ENCODE measurements at regions not wholly inside any gene's neighbourhood (a gene's known extent, or its start where the extent isn't known, plus 50 kb on each side); places are given as distances from the start of the nearest gene placed in this dataset.

DNA sequence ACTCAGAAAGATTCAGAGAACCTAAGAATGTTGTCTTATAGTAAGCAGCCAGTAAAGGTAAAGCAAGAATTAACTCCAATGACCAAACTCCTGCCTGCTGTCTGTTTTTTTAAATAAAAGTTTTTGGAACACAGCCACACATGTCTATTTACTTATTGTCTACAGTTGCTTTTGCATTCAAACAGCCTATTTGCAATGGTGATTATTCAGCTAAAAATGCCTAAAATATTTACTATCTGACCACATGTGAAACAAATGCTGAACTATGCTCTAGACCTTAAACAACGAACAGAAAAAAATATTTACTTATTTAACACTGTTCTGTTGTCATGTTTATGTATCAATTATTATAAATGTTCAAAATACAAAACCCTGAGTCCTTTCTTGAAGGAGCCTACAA, 1246.6 kb downstream of the FAM181B start:
- TF ChIP-seq, protein P1, sequence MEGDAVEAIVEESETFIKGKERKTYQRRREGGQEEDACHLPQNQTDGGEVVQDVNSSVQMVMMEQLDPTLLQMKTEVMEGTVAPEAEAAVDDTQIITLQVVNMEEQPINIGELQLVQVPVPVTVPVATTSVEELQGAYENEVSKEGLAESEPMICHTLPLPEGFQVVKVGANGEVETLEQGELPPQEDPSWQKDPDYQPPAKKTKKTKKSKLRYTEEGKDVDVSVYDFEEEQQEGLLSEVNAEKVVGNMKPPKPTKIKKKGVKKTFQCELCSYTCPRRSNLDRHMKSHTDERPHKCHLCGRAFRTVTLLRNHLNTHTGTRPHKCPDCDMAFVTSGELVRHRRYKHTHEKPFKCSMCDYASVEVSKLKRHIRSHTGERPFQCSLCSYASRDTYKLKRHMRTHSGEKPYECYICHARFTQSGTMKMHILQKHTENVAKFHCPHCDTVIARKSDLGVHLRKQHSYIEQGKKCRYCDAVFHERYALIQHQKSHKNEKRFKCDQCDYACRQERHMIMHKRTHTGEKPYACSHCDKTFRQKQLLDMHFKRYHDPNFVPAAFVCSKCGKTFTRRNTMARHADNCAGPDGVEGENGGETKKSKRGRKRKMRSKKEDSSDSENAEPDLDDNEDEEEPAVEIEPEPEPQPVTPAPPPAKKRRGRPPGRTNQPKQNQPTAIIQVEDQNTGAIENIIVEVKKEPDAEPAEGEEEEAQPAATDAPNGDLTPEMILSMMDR (IDR thresholded peaks at IDR 0.05; ENCODE audit: low read length) = no peak
- TF ChIP-seq EZH2 (IDR thresholded peaks at IDR 0.05; ENCODE audit: borderline replicate concordance, low read length) = no peak

Measured in OCI-LY1 (cell line).